ENCODE measurements at regions not wholly inside any gene's neighbourhood (a gene's known extent, or its start where the extent isn't known, plus 50 kb on each side); places are given as distances from the start of the nearest gene placed in this dataset.

DNA sequence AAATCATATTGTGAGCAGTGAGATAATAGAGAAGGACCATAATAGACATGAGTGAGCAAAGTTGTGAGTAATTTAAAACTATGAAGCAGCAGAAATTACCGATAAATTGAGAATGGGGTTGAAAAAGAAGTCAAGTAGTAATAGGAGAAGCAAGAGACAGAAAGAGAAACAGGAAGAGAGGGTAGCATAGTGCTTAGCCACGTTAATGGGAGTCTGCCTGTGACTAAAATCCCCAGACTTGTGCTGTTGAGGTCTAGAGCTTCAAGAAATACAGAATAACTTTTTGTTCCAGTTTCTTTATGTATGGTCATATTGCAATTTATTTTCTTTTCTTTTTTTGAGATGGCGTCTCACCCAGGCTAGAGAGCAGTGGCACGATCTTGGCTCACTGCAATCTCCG lies 368.7 kb downstream of the METTL15 start:
- no peak overlapping the region for H3K9ac ChIP-seq (ENCODE audit: insufficient read length, low read depth)
- no peaks in the 10 kb centered on the region for H3K36me3 ChIP-seq (ENCODE audit: insufficient read depth, insufficient read length, low read length)
- TF ChIP-seq SUZ12 (IDR thresholded peaks at IDR 0.05; ENCODE audit: extremely low read depth, insufficient read depth, insufficient read length) (no peak), ZNF274 (IDR thresholded peaks at IDR 0.05; ENCODE audit: low read depth, low read length) (no peak)
- no peak for DNase-seq (ENCODE audit: low read depth, low spot score)
- no peak overlapping the region for H3K4me3 ChIP-seq (ENCODE audit: insufficient read length, low read depth)
- no peaks in the 10 kb centered on the region for H3K9me3 ChIP-seq (ENCODE audit: insufficient read depth, low read length)
- H3K27me3 ChIP-seq (ENCODE audit: insufficient read depth, insufficient read length): no peaks in the 10 kb centered on the region
- no peaks in the 10 kb centered on the region for H3K4me1 ChIP-seq (ENCODE audit: insufficient read depth, insufficient read length)

DNA sequence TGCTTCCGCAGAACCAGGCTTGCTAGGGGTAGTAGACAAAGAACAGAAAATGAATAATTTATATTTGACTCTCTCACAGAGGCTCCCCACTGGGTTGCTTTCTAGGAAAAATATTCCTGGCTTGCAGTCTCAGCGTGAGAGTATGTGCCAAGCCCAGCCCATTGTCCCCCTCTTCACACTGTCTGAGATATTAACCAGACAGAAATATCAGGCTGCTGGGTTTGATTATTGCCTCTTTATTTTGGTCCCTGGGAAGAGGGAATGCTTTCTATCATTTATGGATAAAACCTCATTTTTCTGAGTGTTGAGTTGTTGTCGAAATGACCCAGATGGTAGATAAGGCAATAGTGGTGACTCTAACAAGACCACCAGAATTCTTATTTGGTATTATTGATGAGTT lies 367.9 kb downstream of the METTL15 start:
- H3K4me3 ChIP-seq (ENCODE audit: insufficient read length, low read depth): no peak overlapping the region
- H3K4me1 ChIP-seq (ENCODE audit: insufficient read depth, insufficient read length): no peaks in the 10 kb centered on the region
- H3K9ac ChIP-seq (ENCODE audit: insufficient read length, low read depth): no peak overlapping the region
- no peaks in the 10 kb centered on the region for H3K36me3 ChIP-seq (ENCODE audit: insufficient read depth, insufficient read length, low read length)
- TF ChIP-seq ZNF274 (IDR thresholded peaks at IDR 0.05; ENCODE audit: low read depth, low read length) (no peak), YY1 (IDR thresholded peaks at IDR 0.05; ENCODE audit: insufficient read depth, insufficient read length) (no peak), SUZ12 (IDR thresholded peaks at IDR 0.05; ENCODE audit: extremely low read depth, insufficient read depth, insufficient read length) (no peak)
- no peaks in the 10 kb centered on the region for H3K27me3 ChIP-seq (ENCODE audit: insufficient read depth, insufficient read length)
- H3K9me3 ChIP-seq (ENCODE audit: insufficient read depth, low read length): no peaks in the 10 kb centered on the region
- no peak for DNase-seq (ENCODE audit: low read depth, low spot score)

DNA sequence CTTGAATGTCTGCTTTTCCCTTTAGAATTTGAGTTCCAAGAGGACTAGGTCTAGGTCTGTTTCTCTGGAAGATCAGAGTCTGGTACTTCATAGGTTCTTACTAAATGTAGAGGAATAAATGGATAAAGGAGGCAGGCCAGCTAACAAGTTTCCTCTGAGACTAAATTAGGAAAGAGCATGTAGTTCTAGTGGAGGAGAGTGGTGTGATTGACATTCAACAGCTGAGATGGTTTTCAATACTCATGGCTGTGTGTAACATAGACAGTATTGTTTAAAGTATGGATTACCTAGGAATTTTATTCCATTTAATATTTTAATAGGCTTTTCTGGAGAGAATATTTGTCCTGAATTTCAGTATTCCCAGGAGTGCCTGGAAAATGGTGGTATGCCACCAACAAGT lies 364.7 kb downstream of the METTL15 start:
- Histone ChIP-seq H3K9ac (ENCODE audit: insufficient read length, low read depth) (no peak overlapping the region), H3K9me3 (ENCODE audit: insufficient read depth, low read length) (no peaks in the 10 kb centered on the region), H3K36me3 (ENCODE audit: insufficient read depth, insufficient read length, low read length) (no peaks in the 10 kb centered on the region), H3K4me3 (ENCODE audit: insufficient read length, low read depth) (no peak overlapping the region), H3K4me1 (ENCODE audit: insufficient read depth, insufficient read length) (no peaks in the 10 kb centered on the region), H3K27me3 (ENCODE audit: insufficient read depth, insufficient read length) (no peaks in the 10 kb centered on the region)
- TF ChIP-seq SUZ12 (IDR thresholded peaks at IDR 0.05; ENCODE audit: extremely low read depth, insufficient read depth, insufficient read length): no peak
- no peak for TF ChIP-seq ZNF274 (IDR thresholded peaks at IDR 0.05; ENCODE audit: low read depth, low read length)
- no peak for TF ChIP-seq YY1 (IDR thresholded peaks at IDR 0.05; ENCODE audit: insufficient read depth, insufficient read length)
- no peak for DNase-seq (ENCODE audit: low read depth, low spot score)

DNA sequence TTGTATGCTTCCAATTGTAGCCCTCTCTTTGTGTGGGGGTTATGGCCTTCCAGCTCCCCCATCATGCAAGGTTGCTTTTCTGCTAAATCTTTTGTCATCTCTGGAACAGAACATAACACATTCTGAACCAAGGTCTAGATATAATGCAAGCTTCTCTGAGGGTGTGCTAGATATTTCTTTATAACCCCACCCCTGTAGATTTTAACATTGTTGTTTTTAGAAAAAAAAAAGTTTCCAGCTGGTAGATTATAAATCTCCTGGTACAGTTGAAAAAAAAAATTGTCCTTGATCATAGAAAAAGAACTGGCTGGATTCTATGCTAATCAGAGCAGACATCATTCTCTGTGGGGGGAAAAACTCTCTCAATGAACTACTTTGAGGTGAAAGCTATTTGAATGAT lies 363.3 kb downstream of the METTL15 start:
- Histone ChIP-seq H3K4me3 (ENCODE audit: insufficient read length, low read depth) (no peak overlapping the region), H3K4me1 (ENCODE audit: insufficient read depth, insufficient read length) (no peaks in the 10 kb centered on the region), H3K9ac (ENCODE audit: insufficient read length, low read depth) (no peak overlapping the region), H3K9me3 (ENCODE audit: insufficient read depth, low read length) (no peaks in the 10 kb centered on the region), H3K27me3 (ENCODE audit: insufficient read depth, insufficient read length) (no peaks in the 10 kb centered on the region), H3K36me3 (ENCODE audit: insufficient read depth, insufficient read length, low read length) (no peaks in the 10 kb centered on the region)
- no peak for TF ChIP-seq YY1 (IDR thresholded peaks at IDR 0.05; ENCODE audit: insufficient read depth, insufficient read length)
- TF ChIP-seq SUZ12 (IDR thresholded peaks at IDR 0.05; ENCODE audit: extremely low read depth, insufficient read depth, insufficient read length): no peak
- TF ChIP-seq ZNF274 (IDR thresholded peaks at IDR 0.05; ENCODE audit: low read depth, low read length): no peak
- DNase-seq (ENCODE audit: low read depth, low spot score): no peak

DNA sequence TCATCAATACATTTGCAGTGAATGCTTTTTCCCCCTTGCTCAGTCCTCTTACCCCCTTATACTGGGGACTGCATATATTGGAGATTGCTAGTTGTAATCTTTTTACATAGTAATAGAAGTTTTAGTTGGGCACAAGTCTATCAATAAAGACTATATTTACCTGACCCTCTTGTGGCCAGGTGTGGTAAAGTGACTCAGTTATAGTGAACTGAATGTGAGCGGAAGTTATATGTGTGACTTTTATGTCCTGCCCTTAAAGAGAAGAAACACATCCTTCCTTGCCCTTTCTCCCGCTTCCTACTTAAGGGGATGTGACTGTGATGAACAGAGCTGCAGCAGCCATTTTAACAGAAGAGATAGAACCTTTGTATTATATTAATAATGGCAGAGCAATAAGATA lies 362.0 kb downstream of the METTL15 start:
- Histone ChIP-seq H3K4me1 (ENCODE audit: insufficient read depth, insufficient read length) (no peaks in the 10 kb centered on the region), H3K9me3 (ENCODE audit: insufficient read depth, low read length) (no peaks in the 10 kb centered on the region), H3K4me3 (ENCODE audit: insufficient read length, low read depth) (no peak overlapping the region), H3K27me3 (ENCODE audit: insufficient read depth, insufficient read length) (no peaks in the 10 kb centered on the region), H3K36me3 (ENCODE audit: insufficient read depth, insufficient read length, low read length) (no peaks in the 10 kb centered on the region), H3K9ac (ENCODE audit: insufficient read length, low read depth) (no peak overlapping the region)
- TF ChIP-seq ZNF274 (IDR thresholded peaks at IDR 0.05; ENCODE audit: low read depth, low read length) (no peak), YY1 (IDR thresholded peaks at IDR 0.05; ENCODE audit: insufficient read depth, insufficient read length) (no peak), SUZ12 (IDR thresholded peaks at IDR 0.05; ENCODE audit: extremely low read depth, insufficient read depth, insufficient read length) (no peak)
- DNase-seq (ENCODE audit: low read depth, low spot score): no peak

DNA sequence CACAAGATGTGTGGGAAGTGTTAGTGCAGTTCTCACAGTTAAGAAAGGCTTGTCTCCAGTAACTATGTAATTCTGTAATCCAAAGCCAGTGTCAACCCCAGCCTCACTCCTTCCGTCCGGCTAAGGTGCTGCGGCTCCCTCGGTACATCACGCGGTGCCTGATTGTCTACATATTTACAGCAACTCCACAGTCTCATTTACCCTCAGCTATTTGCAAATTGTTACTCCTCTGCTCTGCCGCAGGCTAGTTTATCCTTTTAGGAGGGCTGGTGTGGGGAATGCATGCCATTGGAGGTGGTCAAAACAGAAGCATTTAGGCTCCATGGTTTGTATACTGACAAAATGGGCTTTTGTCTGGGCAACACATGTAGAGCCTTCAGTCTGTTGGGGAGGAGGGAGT lies 358.3 kb downstream of the METTL15 start:
- no peak for DNase-seq (ENCODE audit: low read depth, low spot score)
- no peaks in the 10 kb centered on the region for H3K27me3 ChIP-seq (ENCODE audit: insufficient read depth, insufficient read length)
- H3K4me1 ChIP-seq (ENCODE audit: insufficient read depth, insufficient read length): no peaks in the 10 kb centered on the region
- TF ChIP-seq YY1 (IDR thresholded peaks at IDR 0.05; ENCODE audit: insufficient read depth, insufficient read length): no peak
- TF ChIP-seq ZNF274 (IDR thresholded peaks at IDR 0.05; ENCODE audit: low read depth, low read length): no peak
- TF ChIP-seq SUZ12 (IDR thresholded peaks at IDR 0.05; ENCODE audit: extremely low read depth, insufficient read depth, insufficient read length): no peak
- H3K4me3 ChIP-seq (ENCODE audit: insufficient read length, low read depth): no peak overlapping the region
- no peaks in the 10 kb centered on the region for H3K36me3 ChIP-seq (ENCODE audit: insufficient read depth, insufficient read length, low read length)
- no peaks in the 10 kb centered on the region for H3K9me3 ChIP-seq (ENCODE audit: insufficient read depth, low read length)
- no peak overlapping the region for H3K9ac ChIP-seq (ENCODE audit: insufficient read length, low read depth)

DNA sequence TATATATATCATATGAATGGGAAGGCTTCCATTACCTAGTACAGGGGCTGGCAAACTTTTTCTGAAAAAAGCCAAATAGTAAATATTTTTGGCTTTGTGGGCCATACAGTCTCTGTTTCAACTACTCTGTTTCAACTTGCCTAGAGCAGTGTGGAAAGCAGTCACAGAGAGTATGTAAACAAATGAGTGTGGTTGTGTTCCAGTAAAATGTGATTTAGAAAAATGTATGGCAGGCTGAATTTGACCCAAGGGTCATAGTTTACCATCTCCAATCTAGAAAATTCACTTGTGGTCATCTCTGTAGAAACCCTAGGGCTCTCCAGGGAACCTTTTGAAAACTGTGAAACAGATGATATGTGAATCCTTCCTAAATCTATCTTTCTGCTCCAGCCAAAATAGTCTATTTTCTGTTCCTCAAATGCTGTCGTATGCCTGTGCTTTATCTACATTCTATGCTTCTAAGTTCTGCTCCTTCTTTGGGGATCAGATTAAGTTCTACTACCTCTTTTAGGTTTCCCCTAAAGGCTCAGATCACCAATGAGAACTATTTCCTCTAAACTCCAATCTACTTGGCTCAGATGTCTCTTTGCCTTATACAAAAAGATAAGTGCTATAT lies 356.2 kb downstream of the METTL15 start:
- Histone ChIP-seq H3K36me3 (ENCODE audit: insufficient read depth, insufficient read length, low read length) (no peaks in the 10 kb centered on the region), H3K27me3 (ENCODE audit: insufficient read depth, insufficient read length) (no peaks in the 10 kb centered on the region), H3K4me3 (ENCODE audit: insufficient read length, low read depth) (no peak overlapping the region), H3K9ac (ENCODE audit: insufficient read length, low read depth) (no peak overlapping the region), H3K9me3 (ENCODE audit: insufficient read depth, low read length) (no peaks in the 10 kb centered on the region), H3K4me1 (ENCODE audit: insufficient read depth, insufficient read length) (no peaks in the 10 kb centered on the region)
- DNase-seq (ENCODE audit: low read depth, low spot score): no peak
- TF ChIP-seq YY1 (IDR thresholded peaks at IDR 0.05; ENCODE audit: insufficient read depth, insufficient read length): no peak
- no peak for TF ChIP-seq SUZ12 (IDR thresholded peaks at IDR 0.05; ENCODE audit: extremely low read depth, insufficient read depth, insufficient read length)
- TF ChIP-seq ZNF274 (IDR thresholded peaks at IDR 0.05; ENCODE audit: low read depth, low read length): no peak

Data from NT2/D1 (cell line).